Glutamatergic neuron (in vitro differentiated cells): ENCODE measurements at regions not wholly inside any gene's neighbourhood (a gene's known extent, or its start where the extent isn't known, plus 50 kb on each side); places are given as distances from the start of the nearest gene placed in this dataset.

Experiments used
- DNase-seq: peaks from one replicate; pipeline ENCODE4 v3.0.0; 2022
- H3K27ac Mint-ChIP-seq: one replicate; pipeline ENCODE4 v1.8.0; 2020; ENCODE audit warnings: mild to moderate bottlenecking, mixed read lengths, inconsistent platforms; ENCODE audit not compliant: unreplicated experiment
- H3K27me3 Mint-ChIP-seq: one replicate; pipeline ENCODE4 v1.8.0; 2020; ENCODE audit warnings: mild to moderate bottlenecking, moderate library complexity, mixed read lengths, inconsistent platforms; ENCODE audit not compliant: unreplicated experiment
- H3K36me3 Mint-ChIP-seq: one replicate; pipeline ENCODE4 v1.8.0; 2020; ENCODE audit warnings: mild to moderate bottlenecking, mixed read lengths, inconsistent platforms; ENCODE audit not compliant: unreplicated experiment
- H3K4me1 Mint-ChIP-seq: one replicate; pipeline ENCODE4 v1.8.0; 2020; ENCODE audit warnings: mild to moderate bottlenecking, low read depth, mixed read lengths, inconsistent platforms; ENCODE audit not compliant: unreplicated experiment
- H3K4me3 Mint-ChIP-seq: one replicate; pipeline ENCODE4 v1.8.0; 2020; ENCODE audit warnings: mild to moderate bottlenecking, mixed read lengths, inconsistent platforms; ENCODE audit not compliant: unreplicated experiment
- H3K9me3 Mint-ChIP-seq: one replicate; pipeline ENCODE4 v1.8.0; 2020; ENCODE audit warnings: mild to moderate bottlenecking, moderate library complexity, mixed read lengths, inconsistent platforms; ENCODE audit not compliant: unreplicated experiment
- CTCF ChIP-seq: fragments of 200-600 bp; sonication (generic); IDR thresholded peaks from one replicate; pipeline ENCODE4 v1.5.0; 2021; ENCODE audit not compliant: partially characterized antibody, unreplicated experiment

- Mint-ChIP-seq H3K4me3 (no peak overlapping the region), H3K27ac (no peak overlapping the region), H3K36me3 (peaks cover 4% of the 10 kb centered on the region), H3K4me1 (no peaks in the 10 kb centered on the region), H3K27me3 (no peaks in the 10 kb centered on the region), H3K9me3 (no peaks in the 10 kb centered on the region)
- DNase-seq: no peak
- TF ChIP-seq CTCF: no peak
Measured at GRCh38 chr14:59038746-59039145, 149.7 kb upstream of the DAAM1 start.

- Mint-ChIP-seq H3K27ac (no peak overlapping the region), H3K36me3 (no peaks in the 10 kb centered on the region), H3K9me3 (no peaks in the 10 kb centered on the region), H3K4me3 (no peak overlapping the region), H3K4me1 (no peaks in the 10 kb centered on the region), H3K27me3 (no peaks in the 10 kb centered on the region)
- DNase-seq: no peak
- no peak for TF ChIP-seq CTCF
Measured at GRCh38 chr14:59041308-59041707, 147.2 kb upstream of the DAAM1 start.

DNA sequence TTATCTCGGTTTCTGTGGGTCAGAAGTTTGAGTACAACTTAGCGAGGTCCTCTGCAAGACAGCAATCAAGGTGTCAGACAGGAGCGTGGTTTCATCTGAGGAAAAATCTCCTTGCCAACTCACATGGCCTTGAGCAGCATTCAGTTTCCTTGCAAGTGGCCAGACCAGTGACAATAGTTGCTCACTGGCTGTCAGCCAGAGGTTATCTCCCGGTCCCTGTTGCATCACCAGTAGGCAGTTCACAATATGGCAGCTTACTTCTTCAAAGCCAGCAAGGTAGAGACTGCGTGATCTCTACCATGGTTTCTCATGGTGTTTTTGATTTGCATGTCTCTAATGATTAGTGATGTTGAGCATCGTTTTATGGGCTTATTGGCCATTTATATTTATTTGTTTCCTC, 143.8 kb upstream of the DAAM1 start:
- no peaks in the 10 kb centered on the region for H3K27me3 Mint-ChIP-seq
- H3K27ac Mint-ChIP-seq: no peak overlapping the region
- DNase-seq: no peak
- H3K4me3 Mint-ChIP-seq: no peak overlapping the region
- H3K9me3 Mint-ChIP-seq: no peaks in the 10 kb centered on the region
- H3K4me1 Mint-ChIP-seq: no peaks in the 10 kb centered on the region
- no peaks in the 10 kb centered on the region for H3K36me3 Mint-ChIP-seq
- TF ChIP-seq CTCF: no peak

DNA sequence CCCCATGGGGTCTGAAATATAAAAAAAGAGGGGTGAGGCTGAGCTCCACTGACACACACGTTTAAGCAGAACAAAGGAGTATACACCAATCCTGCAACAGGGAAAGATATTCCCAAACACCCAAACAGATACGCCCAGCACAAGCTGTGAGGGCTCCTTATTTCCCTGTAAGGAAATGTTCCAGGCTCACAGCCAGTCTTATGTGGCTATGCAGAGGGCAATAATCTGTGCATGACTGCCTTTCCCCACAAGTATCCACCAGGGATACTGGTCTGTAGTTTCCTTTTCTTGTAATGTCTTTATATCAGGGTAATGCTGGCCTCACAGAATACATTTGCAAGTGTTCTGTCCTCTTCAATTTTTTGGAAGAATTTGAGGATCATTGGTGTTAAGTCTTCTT, 141.7 kb upstream of the DAAM1 start:
- Mint-ChIP-seq H3K4me1 (no peaks in the 10 kb centered on the region), H3K27ac (no peak overlapping the region), H3K4me3 (no peak overlapping the region), H3K27me3 (no peaks in the 10 kb centered on the region), H3K36me3 (no peaks in the 10 kb centered on the region), H3K9me3 (no peaks in the 10 kb centered on the region)
- no peak for TF ChIP-seq CTCF
- no peak for DNase-seq

- H3K4me1 Mint-ChIP-seq: no peaks in the 10 kb centered on the region
- H3K27me3 Mint-ChIP-seq: no peaks in the 10 kb centered on the region
- H3K27ac Mint-ChIP-seq: no peak overlapping the region
- TF ChIP-seq CTCF: no peak
- no peak overlapping the region for H3K4me3 Mint-ChIP-seq
- DNase-seq: no peak
- H3K9me3 Mint-ChIP-seq: peaks cover 3% of the 10 kb centered on the region
- H3K36me3 Mint-ChIP-seq: peaks cover 4% of the 10 kb centered on the region
Measured at GRCh38 chr14:59055006-59055405, 133.5 kb upstream of the DAAM1 start.
